ENCODE measurements at regions not wholly inside any gene's neighbourhood (a gene's known extent, or its start where the extent isn't known, plus 50 kb on each side); places are given as distances from the start of the nearest gene placed in this dataset.
"Not testable (repeated sequence)": the region's sequence is repeated elsewhere in the genome, so short reads cannot be mapped to it uniquely, and the experiment has no call there.

DNA sequence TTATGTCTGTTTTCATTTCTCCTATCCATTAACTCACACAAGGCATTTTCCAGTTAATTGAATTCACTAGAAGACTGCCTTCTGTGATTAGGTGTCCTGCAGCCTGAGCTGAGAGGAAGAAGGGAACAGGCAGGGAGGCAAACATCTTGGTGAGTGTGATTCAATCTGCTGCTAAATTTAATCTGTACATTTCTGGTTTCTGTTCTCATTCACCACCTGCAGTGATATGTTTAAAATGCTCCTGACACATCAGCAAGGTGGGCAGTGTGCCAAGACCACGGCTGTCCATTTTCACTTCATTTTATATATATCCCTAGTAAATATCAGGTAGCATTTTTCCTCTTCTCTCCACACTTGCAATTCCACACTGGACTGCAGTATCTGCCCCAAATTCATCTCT, 416.5 kb downstream of the TMEM135 start:
- Histone ChIP-seq H3K27me3 (replicated peaks; ENCODE audit: control insufficient read depth, insufficient read depth, low read length) (no peaks in the 10 kb centered on the region), H3K36me3 (ENCODE audit: control insufficient read depth, insufficient read depth, low read length) (no peaks in the 10 kb centered on the region), H3K4me3 (replicated peaks; ENCODE audit: low read depth, low read length) (no peak overlapping the region)
- no peak for TF ChIP-seq CTCF (IDR thresholded peaks at IDR 0.05; ENCODE audit: insufficient read depth, low read length, poor library complexity, severe bottlenecking)
- peak; percentile 26 for DNase-seq (ENCODE audit: extremely low read depth, insufficient read length)

DNA sequence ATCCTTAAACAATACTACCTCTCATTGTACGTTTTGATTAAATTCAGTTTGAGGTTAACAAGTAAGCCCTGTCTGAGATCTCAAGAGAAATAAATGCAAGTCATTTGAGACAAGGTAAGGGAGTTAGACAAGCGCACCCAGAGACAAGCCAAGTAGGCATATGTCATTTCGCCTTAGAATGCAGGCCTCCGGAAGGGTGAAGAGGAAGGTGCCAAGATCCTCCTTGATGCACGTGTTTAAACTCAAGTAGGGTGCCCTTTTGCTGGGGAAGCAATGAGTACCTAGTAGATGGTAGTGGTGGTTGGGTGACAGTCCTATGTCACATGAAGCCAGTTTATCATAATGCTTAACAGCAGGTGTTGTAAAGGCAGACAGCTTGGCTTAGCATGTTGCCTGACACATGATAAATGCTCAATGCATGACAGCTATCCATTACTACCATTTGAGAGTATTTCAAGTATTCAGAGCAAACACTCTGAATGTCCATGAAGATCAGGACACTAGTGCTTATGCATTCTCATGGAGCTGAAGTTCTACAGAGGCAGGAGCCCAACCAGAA, 415.9 kb downstream of the TMEM135 start:
- TF ChIP-seq CTCF (IDR thresholded peaks at IDR 0.05; ENCODE audit: insufficient read depth, low read length, poor library complexity, severe bottlenecking): no peak
- H3K27me3 ChIP-seq (replicated peaks; ENCODE audit: control insufficient read depth, insufficient read depth, low read length): no peaks in the 10 kb centered on the region
- no peak overlapping the region for H3K4me3 ChIP-seq (replicated peaks; ENCODE audit: low read depth, low read length)
- H3K36me3 ChIP-seq (ENCODE audit: control insufficient read depth, insufficient read depth, low read length): no peaks in the 10 kb centered on the region
- no peak for DNase-seq (ENCODE audit: extremely low read depth, insufficient read length)

- DNase-seq (ENCODE audit: extremely low read depth, insufficient read length); H3K4me3 ChIP-seq (replicated peaks; ENCODE audit: low read depth, low read length); H3K36me3 ChIP-seq (ENCODE audit: control insufficient read depth, insufficient read depth, low read length); H3K27me3 ChIP-seq (replicated peaks; ENCODE audit: control insufficient read depth, insufficient read depth, low read length): not testable (repeated sequence)
Observed at GRCh38 chr11:87452025-87452424, 414.3 kb downstream of the TMEM135 start.

DNA sequence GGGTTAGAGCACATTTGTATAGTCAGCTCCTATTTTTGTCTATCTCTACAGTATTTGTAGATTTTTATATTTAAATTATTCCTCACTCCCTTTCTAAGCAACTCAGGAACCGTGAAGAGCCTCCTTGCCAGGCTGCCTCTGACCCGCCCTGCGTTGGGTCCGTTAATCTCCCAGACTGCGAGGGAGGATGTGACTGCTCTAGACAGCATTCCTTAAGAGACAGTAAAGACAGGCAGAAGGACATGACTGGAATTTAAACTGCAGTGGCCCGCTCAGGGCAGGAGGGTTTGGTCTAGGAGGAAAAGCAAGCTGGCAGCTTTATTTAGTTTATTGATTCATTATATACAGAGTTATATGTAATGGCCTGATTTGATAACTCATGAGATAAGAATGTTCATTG, 413.7 kb downstream of the TMEM135 start:
- no peak for TF ChIP-seq CTCF (IDR thresholded peaks at IDR 0.05; ENCODE audit: insufficient read depth, low read length, poor library complexity, severe bottlenecking)
- H3K27me3 ChIP-seq (replicated peaks; ENCODE audit: control insufficient read depth, insufficient read depth, low read length): no peaks in the 10 kb centered on the region
- H3K36me3 ChIP-seq (ENCODE audit: control insufficient read depth, insufficient read depth, low read length): no peaks in the 10 kb centered on the region
- DNase-seq (ENCODE audit: extremely low read depth, insufficient read length): no peak
- H3K4me3 ChIP-seq (replicated peaks; ENCODE audit: low read depth, low read length): no peak overlapping the region

GRCh38 chr11:87447606-87448005, 409.9 kb downstream of the TMEM135 start:
- no peak for TF ChIP-seq CTCF (IDR thresholded peaks at IDR 0.05; ENCODE audit: insufficient read depth, low read length, poor library complexity, severe bottlenecking)
- no peak for DNase-seq (ENCODE audit: extremely low read depth, insufficient read length)
- Histone ChIP-seq H3K4me3 (replicated peaks; ENCODE audit: low read depth, low read length) (no peak overlapping the region), H3K36me3 (ENCODE audit: control insufficient read depth, insufficient read depth, low read length) (no peaks in the 10 kb centered on the region), H3K27me3 (replicated peaks; ENCODE audit: control insufficient read depth, insufficient read depth, low read length) (no peaks in the 10 kb centered on the region)

DNA sequence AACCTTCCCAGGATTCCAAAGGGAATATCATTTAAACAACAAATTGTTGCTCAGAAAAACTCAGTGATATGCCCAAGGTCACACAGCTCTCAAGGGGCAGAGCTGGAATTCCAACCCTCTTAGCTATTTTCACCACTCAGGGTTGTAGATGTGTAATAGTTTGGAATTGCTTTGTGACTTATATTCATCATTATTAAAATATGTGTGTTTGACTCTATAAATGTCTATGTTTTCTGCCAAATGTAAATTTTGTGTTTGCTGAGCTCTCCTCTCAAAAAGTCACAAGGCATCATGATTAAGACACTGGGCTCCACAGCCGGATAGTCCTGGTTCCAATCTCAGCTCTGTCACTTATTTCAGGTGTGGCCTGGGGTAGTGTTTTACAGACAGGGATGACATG, 407.3 kb downstream of the TMEM135 start:
- Histone ChIP-seq H3K4me3 (replicated peaks; ENCODE audit: low read depth, low read length) (no peak overlapping the region), H3K27me3 (replicated peaks; ENCODE audit: control insufficient read depth, insufficient read depth, low read length) (no peaks in the 10 kb centered on the region), H3K36me3 (ENCODE audit: control insufficient read depth, insufficient read depth, low read length) (no peaks in the 10 kb centered on the region)
- no peak for TF ChIP-seq CTCF (IDR thresholded peaks at IDR 0.05; ENCODE audit: insufficient read depth, low read length, poor library complexity, severe bottlenecking)
- DNase-seq (ENCODE audit: extremely low read depth, insufficient read length): no peak
